SKM-1 (cell line): ENCODE measurements at regions not wholly inside any gene's neighbourhood (a gene's known extent, or its start where the extent isn't known, plus 50 kb on each side); places are given as distances from the start of the nearest gene placed in this dataset.

Source experiments
- DNase-seq: peaks from one replicate; lab custom pipeline; 2025; ENCODE audit not compliant: unreplicated experiment; lab: John Stamatoyannopoulos, UW

DNA sequence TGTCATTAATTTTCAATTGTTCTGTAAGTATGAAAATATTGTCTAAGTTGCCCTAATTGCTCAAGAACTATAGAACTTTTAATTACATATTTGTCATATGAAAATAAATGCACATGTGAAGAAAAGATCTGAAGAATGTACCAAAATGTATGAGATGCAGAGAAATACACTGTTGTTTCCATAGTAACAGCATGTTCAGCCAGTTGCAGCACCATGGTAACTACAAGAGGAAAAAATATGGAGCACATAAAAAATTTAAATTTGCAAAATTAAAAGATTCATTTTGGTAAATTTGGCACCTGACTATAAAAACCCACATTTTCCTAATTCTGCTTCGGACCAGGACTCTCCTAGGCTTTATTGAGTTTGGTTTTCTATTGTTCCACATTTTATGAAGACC lies 1170.0 kb upstream of the MIR17HG start:
- no peak for DNase-seq

GRCh38 chr13:90184355-90184754 lies 1163.1 kb upstream of the MIR17HG start:
- DNase-seq: no peak

- no peak for DNase-seq
Observed at GRCh38 chr13:90185734-90186133, 1161.8 kb upstream of the MIR17HG start.

- DNase-seq: no peak
Observed at GRCh38 chr13:90187478-90188350, 1159.8 kb upstream of the MIR17HG start.

GRCh38 chr13:90188351-90188636 lies 1159.2 kb upstream of the MIR17HG start:
- no peak for DNase-seq

- no peak for DNase-seq
Observed at GRCh38 chr13:90197722-90198121, 1149.8 kb upstream of the MIR17HG start.

DNA sequence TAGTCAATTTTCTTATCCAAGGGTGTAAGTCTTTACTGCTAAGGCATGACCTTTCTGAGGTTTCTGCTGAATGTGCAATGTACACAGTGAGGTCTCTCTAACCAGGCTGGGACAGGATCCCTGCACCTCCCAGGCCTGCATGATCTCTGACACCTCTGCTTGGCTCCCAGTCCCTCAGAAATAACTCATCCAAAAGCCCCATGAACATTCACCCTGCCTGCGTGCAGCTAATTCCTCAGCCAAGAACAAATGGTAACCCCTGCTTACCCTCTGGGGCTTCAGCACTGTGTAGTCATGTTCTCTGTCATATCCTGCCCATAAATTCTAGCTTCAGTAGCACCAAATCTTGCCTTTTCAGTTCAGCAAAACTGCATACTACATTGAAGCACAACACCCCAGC lies 1146.3 kb upstream of the MIR17HG start:
- DNase-seq: no peak

DNA sequence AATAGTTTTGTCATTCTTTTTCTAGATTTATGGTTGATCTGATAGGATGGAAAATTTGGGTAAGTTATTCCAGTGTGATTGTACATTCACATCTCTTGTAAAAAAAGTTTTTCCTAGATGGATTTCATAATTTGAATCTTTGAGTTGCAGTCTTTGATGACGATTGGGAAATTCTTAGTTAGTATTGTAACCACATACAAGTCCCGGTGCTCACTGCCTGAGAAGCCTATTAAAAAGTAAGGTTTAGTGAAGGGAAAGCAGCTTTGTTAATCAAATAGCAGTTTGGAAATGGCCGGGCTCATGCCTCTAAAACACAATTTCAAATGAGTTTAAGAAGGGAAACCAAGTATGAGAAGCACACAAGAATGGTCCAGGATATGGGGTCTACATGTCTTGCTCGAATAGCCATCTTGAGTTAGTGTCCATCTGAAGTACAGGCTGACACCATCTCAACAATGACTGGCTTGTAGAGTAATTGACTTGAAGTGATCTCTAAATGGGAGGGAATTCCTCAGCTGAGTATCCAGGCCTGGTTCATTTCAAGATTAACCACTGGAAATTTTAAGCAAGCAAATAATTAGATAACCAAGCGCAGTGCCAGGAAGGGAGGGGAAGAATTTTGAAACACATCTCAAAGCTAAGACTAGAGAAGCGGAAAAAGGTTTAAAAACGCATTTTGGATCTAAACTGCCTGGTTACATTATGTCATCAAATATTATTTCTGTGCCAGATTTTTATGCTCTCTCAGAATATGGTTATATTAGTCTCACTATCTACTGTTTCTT lies 1145.6 kb upstream of the MIR17HG start:
- no peak for DNase-seq

- no peak for DNase-seq
Observed at GRCh38 chr13:90205081-90205480, 1142.4 kb upstream of the MIR17HG start.

GRCh38 chr13:90205911-90206310 lies 1141.6 kb upstream of the MIR17HG start:
- no peak for DNase-seq

DNA sequence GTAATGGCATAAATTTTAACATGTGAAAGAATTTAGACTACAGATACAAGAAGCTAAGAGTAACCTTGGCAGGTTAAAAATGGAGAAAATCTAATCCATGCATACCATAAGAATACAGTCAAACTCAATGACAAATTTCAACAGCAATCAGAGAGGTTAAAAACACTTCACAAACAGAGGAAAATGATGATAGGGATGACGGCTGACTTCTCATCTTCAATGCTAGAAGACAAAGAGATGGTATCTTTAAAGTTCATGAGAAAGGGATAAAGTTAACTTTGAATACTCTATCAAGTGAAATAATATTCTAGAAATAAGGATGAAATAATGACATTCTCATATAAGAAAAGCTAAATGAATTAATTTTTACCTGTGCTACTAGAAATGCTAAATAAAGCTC lies 1130.2 kb upstream of the MIR17HG start:
- no peak for DNase-seq

- DNase-seq: no peak
Observed at GRCh38 chr13:90222758-90223157, 1124.7 kb upstream of the MIR17HG start.

GRCh38 chr13:90230311-90230710 lies 1117.2 kb upstream of the MIR17HG start:
- no peak for DNase-seq

DNA sequence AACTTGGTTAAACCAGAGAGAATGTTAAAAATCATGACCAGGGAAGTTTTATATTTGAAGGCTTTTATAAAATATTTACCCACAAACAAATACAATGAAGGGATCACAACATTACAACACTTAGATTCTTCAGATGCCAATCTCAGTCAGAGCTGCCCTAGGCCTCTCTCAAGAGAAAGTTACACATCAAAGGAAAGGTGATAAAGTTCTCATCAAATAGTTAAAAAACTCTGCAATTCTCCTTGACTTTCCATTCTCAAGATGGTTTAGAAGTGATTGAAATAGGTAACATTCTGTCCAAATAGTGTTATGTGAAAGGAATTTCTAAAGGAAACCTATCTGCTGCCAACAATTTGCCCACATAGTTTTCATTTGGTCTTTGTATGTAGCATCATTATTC lies 1115.2 kb upstream of the MIR17HG start:
- no peak for DNase-seq

- DNase-seq: no peak
Observed at GRCh38 chr13:90233933-90234672, 1113.4 kb upstream of the MIR17HG start.

- DNase-seq: no peak
Observed at GRCh38 chr13:90237852-90238251, 1109.6 kb upstream of the MIR17HG start.

DNA sequence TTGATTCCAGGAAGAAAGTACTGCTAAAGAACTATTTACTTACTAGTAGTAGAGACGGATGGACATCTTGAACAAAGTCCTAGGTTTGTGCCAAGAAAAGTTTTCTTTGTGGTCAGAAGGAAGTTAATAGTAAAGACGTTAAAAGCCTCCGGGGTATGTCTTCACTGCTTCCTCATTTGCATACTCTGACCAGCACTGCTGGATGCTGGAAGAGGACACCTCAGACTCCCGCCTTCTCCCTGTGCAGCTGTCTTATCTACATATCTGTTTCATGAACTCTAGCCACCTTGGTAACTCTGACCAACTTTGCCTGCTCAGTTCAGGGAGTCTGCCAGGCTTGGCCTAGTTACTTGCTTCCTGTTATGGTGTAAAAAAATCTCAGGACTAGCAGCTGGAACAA lies 1109.1 kb upstream of the MIR17HG start:
- peak; percentile 23 for DNase-seq

GRCh38 chr13:90239130-90239529 lies 1108.4 kb upstream of the MIR17HG start:
- no peak for DNase-seq

DNA sequence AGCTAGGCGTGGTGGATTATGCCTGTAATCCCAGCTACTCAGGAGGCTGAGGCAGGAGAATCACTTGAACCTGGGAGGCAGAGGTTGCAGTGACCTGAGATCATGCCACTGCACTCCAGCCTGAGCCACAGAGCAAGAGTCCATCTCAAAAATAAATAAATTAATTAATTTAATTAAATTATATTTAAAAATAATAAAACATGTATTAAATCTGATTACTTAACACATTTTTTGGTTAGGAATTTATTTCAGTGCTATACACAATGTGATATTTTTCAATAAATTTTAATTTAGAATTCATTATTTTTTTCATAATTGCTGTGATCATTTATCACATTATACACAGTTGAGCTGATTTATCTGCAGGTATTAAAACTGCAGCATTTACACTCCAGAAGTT lies 1101.5 kb upstream of the MIR17HG start:
- DNase-seq: no peak

- DNase-seq: no peak
Observed at GRCh38 chr13:90246687-90247345, 1100.7 kb upstream of the MIR17HG start.

DNA sequence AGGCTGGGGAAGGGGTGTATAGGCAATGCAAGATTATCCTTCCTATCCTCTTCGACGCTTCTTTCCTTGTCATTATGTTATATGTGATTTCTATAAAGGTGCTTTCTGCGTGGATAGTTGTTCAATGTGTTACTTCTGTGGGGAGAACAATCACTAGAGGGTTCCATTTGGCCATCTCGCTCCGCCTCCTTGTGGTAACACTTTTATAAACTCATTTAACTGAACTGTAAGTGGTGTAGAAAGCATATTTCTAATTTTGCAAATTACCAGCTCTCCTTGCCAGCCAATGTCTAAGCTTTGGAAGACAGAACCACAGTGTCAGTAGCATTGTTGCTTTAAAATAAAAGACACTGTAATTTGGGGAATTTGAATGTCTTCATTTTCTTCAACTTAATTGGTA lies 1093.7 kb upstream of the MIR17HG start:
- no peak for DNase-seq
